ENCODE measurements at regions not wholly inside any gene's neighbourhood (a gene's known extent, or its start where the extent isn't known, plus 50 kb on each side); places are given as distances from the start of the nearest gene placed in this dataset.

- no peak for DNase-seq
- no peak overlapping the region for H3K4me3 ChIP-seq (ENCODE audit: low read length)
- no peaks in the 10 kb centered on the region for H3K9me3 ChIP-seq (replicated peaks; ENCODE audit: control insufficient read depth, low read depth, low read length)
- H3K36me3 ChIP-seq (ENCODE audit: control insufficient read depth, insufficient read depth, low read length): no peaks in the 10 kb centered on the region
- H3K4me1 ChIP-seq (ENCODE audit: control insufficient read depth, insufficient read depth, low read length): peaks cover 59% of the 10 kb centered on the region
- 100% methylated on average over 1 of the region's 4 CpGs for whole genome bisulfite sequencing (ENCODE audit: insufficient coverage)
- no peaks in the 10 kb centered on the region for H3K27me3 ChIP-seq (ENCODE audit: control insufficient read depth, insufficient read depth, low read length)
- peak overlapping the region; percentile 98 for H3K27ac ChIP-seq (ENCODE audit: low read length)
These were observed 160.2 kb downstream of the TOMM20 start for GRCh38 chr1:234968451-234968850.

GRCh38 chr1:234967121-234967520 lies 161.5 kb downstream of the TOMM20 start:
- no peak overlapping the region for H3K27ac ChIP-seq (ENCODE audit: low read length)
- H3K27me3 ChIP-seq (ENCODE audit: control insufficient read depth, insufficient read depth, low read length): no peaks in the 10 kb centered on the region
- no peak for DNase-seq
- H3K36me3 ChIP-seq (ENCODE audit: control insufficient read depth, insufficient read depth, low read length): no peaks in the 10 kb centered on the region
- WGBS (ENCODE audit: insufficient coverage): 95% methylated on average over 8 of the region's 13 CpGs
- peaks cover 60% of the 10 kb centered on the region for H3K4me1 ChIP-seq (ENCODE audit: control insufficient read depth, insufficient read depth, low read length)
- no peak overlapping the region for H3K4me3 ChIP-seq (ENCODE audit: low read length)
- no peaks in the 10 kb centered on the region for H3K9me3 ChIP-seq (replicated peaks; ENCODE audit: control insufficient read depth, low read depth, low read length)

GRCh38 chr1:234965111-234965510 lies 163.5 kb downstream of the TOMM20 start:
- Histone ChIP-seq H3K36me3 (ENCODE audit: control insufficient read depth, insufficient read depth, low read length) (no peaks in the 10 kb centered on the region), H3K4me1 (ENCODE audit: control insufficient read depth, insufficient read depth, low read length) (peaks cover 55% of the 10 kb centered on the region), H3K9me3 (replicated peaks; ENCODE audit: control insufficient read depth, low read depth, low read length) (no peaks in the 10 kb centered on the region), H3K4me3 (ENCODE audit: low read length) (no peak overlapping the region), H3K27me3 (ENCODE audit: control insufficient read depth, insufficient read depth, low read length) (no peaks in the 10 kb centered on the region), H3K27ac (ENCODE audit: low read length) (no peak overlapping the region)
- no peak for DNase-seq

- 67% methylated on average over 6 of the region's 15 CpGs for WGBS (ENCODE audit: insufficient coverage)
- Histone ChIP-seq H3K4me3 (ENCODE audit: low read length) (no peak overlapping the region), H3K27ac (ENCODE audit: low read length) (peak overlapping the region; percentile 87), H3K9me3 (replicated peaks; ENCODE audit: control insufficient read depth, low read depth, low read length) (no peaks in the 10 kb centered on the region), H3K4me1 (ENCODE audit: control insufficient read depth, insufficient read depth, low read length) (peaks cover 48% of the 10 kb centered on the region), H3K36me3 (ENCODE audit: control insufficient read depth, insufficient read depth, low read length) (no peaks in the 10 kb centered on the region), H3K27me3 (ENCODE audit: control insufficient read depth, insufficient read depth, low read length) (no peaks in the 10 kb centered on the region)
- DNase-seq: peak; percentile 53
These were observed 164.5 kb downstream of the TOMM20 start for GRCh38 chr1:234963904-234964702.

GRCh38 chr1:234963180-234963903 lies 165.3 kb downstream of the TOMM20 start:
- Histone ChIP-seq H3K4me3 (ENCODE audit: low read length) (no peak overlapping the region), H3K9me3 (replicated peaks; ENCODE audit: control insufficient read depth, low read depth, low read length) (no peaks in the 10 kb centered on the region), H3K36me3 (ENCODE audit: control insufficient read depth, insufficient read depth, low read length) (no peaks in the 10 kb centered on the region), H3K4me1 (ENCODE audit: control insufficient read depth, insufficient read depth, low read length) (peaks cover 45% of the 10 kb centered on the region), H3K27ac (ENCODE audit: low read length) (peak overlapping the region; percentile 87), H3K27me3 (ENCODE audit: control insufficient read depth, insufficient read depth, low read length) (no peaks in the 10 kb centered on the region)
- WGBS (ENCODE audit: insufficient coverage): 17% methylated on average over 5 of the region's 15 CpGs
- peak; percentile 87 for DNase-seq

- Histone ChIP-seq H3K27ac (ENCODE audit: low read length) (peak overlapping the region; percentile 87), H3K36me3 (ENCODE audit: control insufficient read depth, insufficient read depth, low read length) (no peaks in the 10 kb centered on the region), H3K4me3 (ENCODE audit: low read length) (no peak overlapping the region), H3K27me3 (ENCODE audit: control insufficient read depth, insufficient read depth, low read length) (no peaks in the 10 kb centered on the region), H3K9me3 (replicated peaks; ENCODE audit: control insufficient read depth, low read depth, low read length) (no peaks in the 10 kb centered on the region), H3K4me1 (ENCODE audit: control insufficient read depth, insufficient read depth, low read length) (peaks cover 52% of the 10 kb centered on the region)
- peak; percentile 94 for DNase-seq
- WGBS (ENCODE audit: insufficient coverage): 0% methylated on average over 2 of the region's 9 CpGs
These were observed 166.2 kb downstream of the TOMM20 start for GRCh38 chr1:234962340-234962989.

- no peaks in the 10 kb centered on the region for H3K36me3 ChIP-seq (ENCODE audit: control insufficient read depth, insufficient read depth, low read length)
- peak overlapping the region; percentile 87 for H3K27ac ChIP-seq (ENCODE audit: low read length)
- H3K9me3 ChIP-seq (replicated peaks; ENCODE audit: control insufficient read depth, low read depth, low read length): no peaks in the 10 kb centered on the region
- DNase-seq: peak; percentile 82
- H3K4me1 ChIP-seq (ENCODE audit: control insufficient read depth, insufficient read depth, low read length): peaks cover 60% of the 10 kb centered on the region
- WGBS (ENCODE audit: insufficient coverage): 52% methylated on average over 5 of the region's 9 CpGs
- H3K27me3 ChIP-seq (ENCODE audit: control insufficient read depth, insufficient read depth, low read length): no peaks in the 10 kb centered on the region
- H3K4me3 ChIP-seq (ENCODE audit: low read length): no peak overlapping the region
These were observed 166.9 kb downstream of the TOMM20 start for GRCh38 chr1:234961456-234962339.

GRCh38 chr1:234960722-234961455 lies 167.7 kb downstream of the TOMM20 start:
- no peaks in the 10 kb centered on the region for H3K36me3 ChIP-seq (ENCODE audit: control insufficient read depth, insufficient read depth, low read length)
- peak overlapping the region; percentile 57 for H3K27ac ChIP-seq (ENCODE audit: low read length)
- 33% methylated on average over 7 of the region's 17 CpGs for WGBS (ENCODE audit: insufficient coverage)
- H3K9me3 ChIP-seq (replicated peaks; ENCODE audit: control insufficient read depth, low read depth, low read length): no peaks in the 10 kb centered on the region
- H3K4me3 ChIP-seq (ENCODE audit: low read length): no peak overlapping the region
- no peaks in the 10 kb centered on the region for H3K27me3 ChIP-seq (ENCODE audit: control insufficient read depth, insufficient read depth, low read length)
- peaks cover 63% of the 10 kb centered on the region for H3K4me1 ChIP-seq (ENCODE audit: control insufficient read depth, insufficient read depth, low read length)
- DNase-seq: peak; percentile 65
